Caki2 (cell line): ENCODE measurements at regions not wholly inside any gene's neighbourhood (a gene's known extent, or its start where the extent isn't known, plus 50 kb on each side); places are given as distances from the start of the nearest gene placed in this dataset.

ENCODE experiments used
- DNase-seq: peaks from one replicate; pipeline ENCODE4 v3.0.0-alpha.2; 2015; ENCODE audit warnings: low read depth
- in situ Hi-C: cut with HindIII; loops from 2 replicates; pipeline ENCODE4 v1.10.0; 2016; ENCODE audit warnings: low sequenced_read_pairs, low pct_unique_long_range_greater_than_20kb, mixed read lengths

DNA sequence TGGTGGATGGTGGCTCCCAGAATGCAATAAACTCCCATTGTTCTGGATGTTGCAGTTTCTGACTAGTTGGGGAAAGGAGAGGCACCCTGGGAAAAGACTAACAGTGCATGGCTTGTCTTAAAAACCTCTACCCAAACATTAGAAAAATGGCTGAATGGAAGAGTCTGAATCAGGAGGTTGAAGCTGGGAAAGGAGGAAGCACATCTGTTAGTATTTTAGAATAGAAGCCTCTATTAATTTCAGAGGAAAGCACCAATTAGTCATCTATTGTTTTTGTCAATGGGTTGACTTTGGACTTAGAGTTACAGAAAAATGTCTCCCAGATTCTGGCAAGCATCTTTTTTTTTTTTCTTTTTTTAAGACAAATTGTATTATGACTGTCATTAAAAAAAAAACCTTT is 56.1 kb upstream of the ELMO1 start:
- in situ Hi-C loops: no loop called here
- no peak for DNase-seq

GRCh38 chr7:37505750-37506353 is 57.2 kb upstream of the ELMO1 start:
- in situ Hi-C loops: no loop called here
- no peak for DNase-seq

- DNase-seq: no peak
- in situ Hi-C loops: no loop called here
Observed at GRCh38 chr7:37508118-37508517, 59.5 kb upstream of the ELMO1 start.

- in situ Hi-C loops: no loop called here
- DNase-seq: no peak
Observed at GRCh38 chr7:37510043-37510634, 61.5 kb upstream of the ELMO1 start.

- DNase-seq: no peak
- in situ Hi-C loops: no loop called here
Observed at GRCh38 chr7:37511915-37512314, 63.3 kb upstream of the ELMO1 start.

- in situ Hi-C loops: no loop called here
- no peak for DNase-seq
Observed at GRCh38 chr7:37514497-37514896, 65.8 kb upstream of the ELMO1 start.

- DNase-seq: no peak
- in situ Hi-C loops: no loop called here
Observed at GRCh38 chr7:37516664-37517063, 68.0 kb upstream of the ELMO1 start.

- in situ Hi-C loops: no loop called here
- no peak for DNase-seq
Observed at GRCh38 chr7:37518266-37518665, 69.6 kb upstream of the ELMO1 start.

- in situ Hi-C loops: no loop called here
- no peak for DNase-seq
Observed at GRCh38 chr7:37524056-37524455, 75.4 kb upstream of the ELMO1 start.

DNA sequence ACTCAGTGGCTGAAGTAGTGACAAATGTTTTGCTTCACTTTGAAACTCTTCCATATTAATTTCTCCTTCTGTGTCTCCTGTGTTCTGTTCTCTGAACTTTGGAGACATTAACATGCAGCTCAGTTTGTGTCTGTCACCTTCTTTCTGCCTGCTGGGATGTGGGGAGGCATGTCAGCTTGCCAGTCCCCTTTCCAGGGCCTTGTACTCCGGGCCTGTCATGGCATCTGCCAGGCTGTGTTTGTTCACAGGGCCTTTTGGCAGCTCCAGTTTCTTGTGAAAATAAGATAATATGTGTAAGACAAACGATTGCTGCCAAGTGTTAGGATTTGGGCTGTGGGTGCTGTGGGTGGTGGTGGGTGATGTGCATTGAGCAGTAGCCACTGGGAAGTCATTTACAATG is 76.1 kb upstream of the ELMO1 start:
- DNase-seq: no peak
- in situ Hi-C loops: no loop called here

DNA sequence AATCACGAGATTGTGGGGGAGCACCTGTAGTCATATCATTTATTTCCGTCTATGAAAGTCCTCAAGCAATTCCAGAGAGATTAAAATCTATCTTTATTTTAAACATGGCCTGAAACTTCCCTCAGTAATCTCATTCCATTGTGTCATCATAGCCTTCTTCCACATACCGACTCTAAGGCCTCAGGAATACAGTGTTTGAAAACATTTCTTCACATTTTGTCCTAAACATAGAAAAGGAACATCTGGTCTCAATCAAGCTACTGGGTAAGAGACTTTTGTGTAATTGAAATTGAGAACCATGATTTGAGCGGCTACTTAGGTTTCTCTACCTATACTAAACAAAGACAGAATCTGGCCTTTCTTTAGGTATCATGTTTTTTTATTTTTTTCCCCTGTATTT is 78.0 kb upstream of the ELMO1 start:
- DNase-seq: no peak
- in situ Hi-C loops: no loop called here

DNA sequence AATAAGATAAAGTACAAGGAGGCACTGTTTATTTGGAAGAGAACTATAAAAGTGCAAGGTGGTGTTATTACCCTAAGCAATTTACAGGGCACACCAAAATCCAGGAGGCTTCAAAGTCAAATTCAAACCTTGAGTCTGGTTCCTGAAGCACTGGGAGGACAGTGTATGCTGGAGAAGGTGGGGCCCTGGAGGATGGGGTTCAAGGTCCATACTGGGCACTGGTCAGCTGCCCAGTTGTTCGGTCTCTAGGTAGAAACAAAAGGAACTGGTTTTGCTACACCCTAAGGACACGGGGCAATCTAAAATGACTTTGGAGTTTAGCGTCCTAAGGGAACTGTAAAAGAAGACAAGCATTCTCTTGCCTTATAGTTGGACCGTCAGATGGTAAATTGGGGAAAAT is 78.4 kb upstream of the ELMO1 start:
- no peak for DNase-seq
- in situ Hi-C loops: no loop called here

- in situ Hi-C loops: no loop called here
- no peak for DNase-seq
Observed at GRCh38 chr7:37531225-37531624, 82.6 kb upstream of the ELMO1 start.

DNA sequence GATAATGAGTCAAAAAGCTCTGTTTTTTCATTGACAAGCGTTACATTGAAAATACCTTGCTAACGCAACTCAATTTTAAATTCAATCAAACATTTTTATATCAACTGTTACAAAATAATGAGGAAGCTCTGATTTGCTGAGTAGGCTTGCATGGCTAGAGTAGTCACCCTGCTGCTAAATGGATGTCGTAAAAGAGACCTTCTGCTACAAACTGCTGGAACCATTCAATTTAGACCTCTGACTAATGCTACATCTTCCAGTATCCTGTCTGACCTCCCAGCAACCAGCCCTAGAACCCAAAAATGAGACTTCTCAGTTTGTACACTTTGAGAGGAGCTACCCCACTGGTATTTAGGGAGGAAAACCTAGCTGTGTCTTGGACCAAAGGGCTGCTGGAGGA is 84.0 kb upstream of the ELMO1 start:
- DNase-seq: no peak
- in situ Hi-C loops: no loop called here

DNA sequence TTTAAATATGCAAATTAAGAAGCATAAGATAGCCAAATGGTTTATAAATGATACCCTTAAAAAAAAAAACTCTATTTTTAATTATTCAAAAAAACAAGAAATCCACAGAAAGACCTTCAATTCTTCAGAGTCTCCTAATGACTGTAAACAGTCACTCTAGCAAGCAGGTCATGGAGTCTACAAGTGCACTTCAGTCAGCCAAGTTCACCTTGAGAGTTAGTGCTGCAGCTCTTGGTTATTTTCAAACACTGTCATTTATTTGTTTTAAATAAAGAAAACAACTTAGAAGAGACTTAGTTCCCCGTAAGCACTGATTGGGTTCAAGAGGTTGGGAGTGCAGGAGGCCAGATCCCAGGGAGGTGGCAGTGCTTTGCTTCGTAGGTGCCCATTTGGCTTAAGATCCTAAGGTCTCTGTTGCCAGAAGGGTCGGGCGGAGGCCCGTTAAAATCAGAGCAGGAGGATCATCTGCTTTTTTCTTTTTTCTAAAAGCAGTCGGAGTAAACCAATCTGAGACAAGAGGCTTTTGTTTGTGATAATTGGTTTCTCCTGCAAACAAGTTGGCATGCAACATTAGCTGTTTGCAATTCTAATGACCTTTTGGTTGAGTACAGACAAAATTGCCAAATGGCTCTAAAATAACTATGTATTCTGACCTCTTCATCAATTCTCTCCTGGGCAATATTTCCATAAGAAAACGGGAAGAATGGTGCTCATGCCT is 86.4 kb upstream of the ELMO1 start:
- no peak for DNase-seq
- in situ Hi-C loops: no loop called here

- in situ Hi-C loops: no loop called here
- no peak for DNase-seq
Observed at GRCh38 chr7:37535841-37536240, 87.2 kb upstream of the ELMO1 start.

- in situ Hi-C loops: no loop called here
- no peak for DNase-seq
Observed at GRCh38 chr7:37536706-37537105, 88.0 kb upstream of the ELMO1 start.

- no peak for DNase-seq
- in situ Hi-C loops: no loop called here
Observed at GRCh38 chr7:37537439-37537838, 88.8 kb upstream of the ELMO1 start.

- no peak for DNase-seq
- in situ Hi-C loops: no loop called here
Observed at GRCh38 chr7:37538945-37539344, 90.3 kb upstream of the ELMO1 start.

GRCh38 chr7:37540917-37541316 is 92.3 kb upstream of the ELMO1 start:
- DNase-seq: no peak
- in situ Hi-C loops: no loop called here
